ENCODE measurements at regions not wholly inside any gene's neighbourhood (a gene's known extent, or its start where the extent isn't known, plus 50 kb on each side); places are given as distances from the start of the nearest gene placed in this dataset.
A peak's percentile ranks its signal among the peaks of the same experiment; 100 is the strongest.

- Histone ChIP-seq H3K9me3 (replicated peaks) (no peaks in the 10 kb centered on the region), H3K27me3 (replicated peaks) (no peaks in the 10 kb centered on the region), H3K4me3 (no peak overlapping the region), H3K4me1 (replicated peaks) (peaks cover 7% of the 10 kb centered on the region; the same call in 1 of the 2 replicates), H3K27ac (no peak overlapping the region), H3K36me3 (no peaks in the 10 kb centered on the region)
- DNase-seq (ENCODE audit: low read depth in 1 of 2, low spot score in 2 of 2), result no peak
Observed at GRCh38 chr5:158393457-158393856, 534.5 kb upstream of the CLINT1 start.

GRCh38 chr5:158392753-158393152 lies 533.8 kb upstream of the CLINT1 start:
- no peaks in the 10 kb centered on the region for H3K36me3 ChIP-seq
- H3K4me3 ChIP-seq, result no peak overlapping the region
- no peak for DNase-seq (ENCODE audit: low read depth in 1 of 2, low spot score in 2 of 2)
- peaks cover 7% of the 10 kb centered on the region; the same call in 1 of the 2 replicates for H3K4me1 ChIP-seq (replicated peaks)
- H3K9me3 ChIP-seq (replicated peaks), result no peaks in the 10 kb centered on the region
- H3K27me3 ChIP-seq (replicated peaks), result no peaks in the 10 kb centered on the region
- H3K27ac ChIP-seq, result no peak overlapping the region

- no peak for DNase-seq (ENCODE audit: low read depth in 1 of 2, low spot score in 2 of 2)
- H3K4me3 ChIP-seq, result no peak overlapping the region
- no peaks in the 10 kb centered on the region for H3K27me3 ChIP-seq (replicated peaks)
- H3K4me1 ChIP-seq (replicated peaks), result peaks cover 10% of the 10 kb centered on the region
- H3K9me3 ChIP-seq (replicated peaks), result peaks cover 5% of the 10 kb centered on the region
- H3K36me3 ChIP-seq, result no peaks in the 10 kb centered on the region
- no peak overlapping the region for H3K27ac ChIP-seq
Observed at GRCh38 chr5:158390577-158390976, 531.6 kb upstream of the CLINT1 start.

GRCh38 chr5:158389786-158390185 lies 530.8 kb upstream of the CLINT1 start:
- H3K27ac ChIP-seq, result no peak overlapping the region

GRCh38 chr5:158388021-158388420 lies 529.1 kb upstream of the CLINT1 start:
- H3K27me3 ChIP-seq (replicated peaks), result no peaks in the 10 kb centered on the region
- H3K27ac ChIP-seq, result no peak overlapping the region
- no peak for DNase-seq (ENCODE audit: low read depth in 1 of 2, low spot score in 2 of 2)
- H3K9me3 ChIP-seq (replicated peaks), result peaks cover 7% of the 10 kb centered on the region
- H3K4me3 ChIP-seq, result no peak overlapping the region
- no peaks in the 10 kb centered on the region for H3K36me3 ChIP-seq
- peaks cover 35% of the 10 kb centered on the region for H3K4me1 ChIP-seq (replicated peaks)

More at GRCh38 chr5:158389786-158390185, 530.8 kb upstream of the CLINT1 start:
- Histone ChIP-seq H3K36me3 (no peaks in the 10 kb centered on the region), H3K27me3 (replicated peaks) (no peaks in the 10 kb centered on the region), H3K9me3 (replicated peaks) (peaks cover 7% of the 10 kb centered on the region), H3K4me1 (replicated peaks) (peaks cover 18% of the 10 kb centered on the region), H3K4me3 (no peak overlapping the region)
- DNase-seq (ENCODE audit: low read depth in 1 of 2, low spot score in 2 of 2), result no peak

- H3K36me3 ChIP-seq, result no peaks in the 10 kb centered on the region
- H3K27me3 ChIP-seq (replicated peaks), result no peaks in the 10 kb centered on the region
- H3K27ac ChIP-seq, result no peak overlapping the region
- peaks cover 7% of the 10 kb centered on the region for H3K9me3 ChIP-seq (replicated peaks)
- H3K4me1 ChIP-seq (replicated peaks), result peaks cover 41% of the 10 kb centered on the region
- no peak for DNase-seq (ENCODE audit: low read depth in 1 of 2, low spot score in 2 of 2)
- no peak overlapping the region for H3K4me3 ChIP-seq
Observed at GRCh38 chr5:158387499-158387898, 528.6 kb upstream of the CLINT1 start.

GRCh38 chr5:158385982-158386381 lies 527.0 kb upstream of the CLINT1 start:
- no peak for DNase-seq (ENCODE audit: low read depth in 1 of 2, low spot score in 2 of 2)
- no peak overlapping the region for H3K4me3 ChIP-seq
- peaks cover 49% of the 10 kb centered on the region for H3K4me1 ChIP-seq (replicated peaks)
- peaks cover 7% of the 10 kb centered on the region for H3K9me3 ChIP-seq (replicated peaks)
- H3K27ac ChIP-seq, result peak overlapping the region; percentile 91
- H3K36me3 ChIP-seq, result no peaks in the 10 kb centered on the region
- no peaks in the 10 kb centered on the region for H3K27me3 ChIP-seq (replicated peaks)

- DNase-seq (ENCODE audit: low read depth in 1 of 2, low spot score in 2 of 2), result peak; percentile 97 to 99
Observed at GRCh38 chr5:158384535-158385481, 525.9 kb upstream of the CLINT1 start.

GRCh38 chr5:158383486-158383885 lies 524.5 kb upstream of the CLINT1 start:
- H3K27ac ChIP-seq, result peak overlapping the region; percentile 26
- peak in 1 of 2 experiments; percentile 23 for DNase-seq (ENCODE audit: low read depth in 1 of 2, low spot score in 2 of 2)
- H3K4me1 ChIP-seq (replicated peaks), result peaks cover 41% of the 10 kb centered on the region
- no peaks in the 10 kb centered on the region for H3K36me3 ChIP-seq
- H3K4me3 ChIP-seq, result no peak overlapping the region
- no peaks in the 10 kb centered on the region for H3K27me3 ChIP-seq (replicated peaks)
- H3K9me3 ChIP-seq (replicated peaks), result peaks cover 7% of the 10 kb centered on the region

More at GRCh38 chr5:158384535-158385481, 525.9 kb upstream of the CLINT1 start:
- Histone ChIP-seq H3K9me3 (replicated peaks) (peaks cover 7% of the 10 kb centered on the region), H3K27me3 (replicated peaks) (no peaks in the 10 kb centered on the region), H3K4me1 (replicated peaks) (peaks cover 41% of the 10 kb centered on the region), H3K36me3 (no peaks in the 10 kb centered on the region), H3K4me3 (no peak overlapping the region), H3K27ac (peak overlapping the region; percentile 91)

- Histone ChIP-seq H3K4me1 (replicated peaks) (peaks cover 41% of the 10 kb centered on the region), H3K27ac (peak overlapping the region; percentile 26), H3K27me3 (replicated peaks) (no peaks in the 10 kb centered on the region), H3K9me3 (replicated peaks) (peaks cover 7% of the 10 kb centered on the region), H3K36me3 (no peaks in the 10 kb centered on the region), H3K4me3 (no peak overlapping the region)
- peak; percentile 91 to 98 for DNase-seq (ENCODE audit: low read depth in 1 of 2, low spot score in 2 of 2)
Observed at GRCh38 chr5:158382473-158382872, 523.5 kb upstream of the CLINT1 start.

GRCh38 chr5:158381614-158382160 lies 522.7 kb upstream of the CLINT1 start:
- Histone ChIP-seq H3K4me3 (no peak overlapping the region), H3K36me3 (no peaks in the 10 kb centered on the region), H3K4me1 (replicated peaks) (peaks cover 41% of the 10 kb centered on the region), H3K27me3 (replicated peaks) (no peaks in the 10 kb centered on the region), H3K9me3 (replicated peaks) (peaks cover 7% of the 10 kb centered on the region), H3K27ac (no peak overlapping the region)
- no peak for DNase-seq (ENCODE audit: low read depth in 1 of 2, low spot score in 2 of 2)

GRCh38 chr5:158380661-158381060 lies 521.7 kb upstream of the CLINT1 start:
- Histone ChIP-seq H3K9me3 (replicated peaks) (peaks cover 3% of the 10 kb centered on the region), H3K27me3 (replicated peaks) (no peaks in the 10 kb centered on the region), H3K36me3 (no peaks in the 10 kb centered on the region), H3K27ac (no peak overlapping the region), H3K4me1 (replicated peaks) (peaks cover 40% of the 10 kb centered on the region), H3K4me3 (no peak overlapping the region)
- no peak for DNase-seq (ENCODE audit: low read depth in 1 of 2, low spot score in 2 of 2)

- Histone ChIP-seq H3K27me3 (replicated peaks) (no peaks in the 10 kb centered on the region), H3K36me3 (no peaks in the 10 kb centered on the region), H3K4me1 (replicated peaks) (peaks cover 23% of the 10 kb centered on the region), H3K27ac (no peak overlapping the region), H3K4me3 (no peak overlapping the region), H3K9me3 (replicated peaks) (no peaks in the 10 kb centered on the region)
- no peak for DNase-seq (ENCODE audit: low read depth in 1 of 2, low spot score in 2 of 2)
Observed at GRCh38 chr5:158378931-158379330, 520.0 kb upstream of the CLINT1 start.

- Histone ChIP-seq H3K27ac (no peak overlapping the region), H3K9me3 (replicated peaks) (no peaks in the 10 kb centered on the region), H3K4me1 (replicated peaks) (peaks cover under 1% of the 10 kb centered on the region; the same call in 1 of the 2 replicates), H3K27me3 (replicated peaks) (no peaks in the 10 kb centered on the region), H3K36me3 (no peaks in the 10 kb centered on the region), H3K4me3 (no peak overlapping the region)
- DNase-seq (ENCODE audit: low read depth in 1 of 2, low spot score in 2 of 2), result no peak
Observed at GRCh38 chr5:158376679-158377078, 517.7 kb upstream of the CLINT1 start.

Measured in SJSA1 (cell line).